Rectal smooth muscle tissue (tissue), 1 donor: ENCODE measurements at regions not wholly inside any gene's neighbourhood (a gene's known extent, or its start where the extent isn't known, plus 50 kb on each side); places are given as distances from the start of the nearest gene placed in this dataset.

Experiments used
- H3K27ac ChIP-seq: one replicate; pipeline ENCODE4 v1.7.0; 2013; ENCODE audit warnings: low read depth, low read length, inconsistent platforms
- H3K27me3 ChIP-seq: one replicate; pipeline ENCODE4 v1.7.0; 2013; ENCODE audit warnings: low read length; ENCODE audit not compliant: control insufficient read depth, insufficient read depth
- H3K36me3 ChIP-seq: one replicate; pipeline ENCODE4 v1.7.0; 2013; ENCODE audit warnings: low read length; ENCODE audit not compliant: control insufficient read depth, insufficient read depth
- H3K4me1 ChIP-seq: one replicate; pipeline ENCODE4 v1.7.0; 2013; ENCODE audit warnings: low read length; ENCODE audit not compliant: control insufficient read depth, insufficient read depth
- H3K4me3 ChIP-seq: one replicate; pipeline ENCODE4 v1.7.0; 2013; ENCODE audit warnings: low read length
- H3K9ac ChIP-seq: one replicate; pipeline ENCODE4 v1.7.0; 2013; ENCODE audit warnings: low read length

DNA sequence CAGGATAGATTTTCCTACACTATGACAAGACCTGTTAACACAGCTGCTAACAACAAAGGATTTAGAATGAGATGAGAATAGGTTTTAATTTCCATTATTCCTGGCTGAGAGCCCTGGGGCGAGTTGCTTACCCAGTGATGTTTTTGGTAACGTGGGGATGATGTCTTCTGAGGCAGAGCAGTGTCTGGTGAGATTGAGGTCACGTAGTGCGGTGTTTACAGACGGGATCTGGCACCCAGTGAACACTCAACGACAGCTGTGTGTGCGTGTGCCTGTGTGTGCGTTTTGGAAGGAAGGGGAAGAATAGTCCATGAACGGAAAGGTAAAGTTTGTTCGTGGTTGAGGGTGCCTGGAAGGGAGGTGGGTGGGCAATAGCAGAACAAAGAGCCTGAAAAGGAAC lies 384.7 kb downstream of the C6orf118 start:
- H3K27ac ChIP-seq, result no peak overlapping the region

GRCh38 chr6:164917211-164917610 lies 392.2 kb downstream of the C6orf118 start:
- H3K9ac ChIP-seq, result no peak overlapping the region
- H3K27me3 ChIP-seq, result no peaks in the 10 kb centered on the region
- H3K4me3 ChIP-seq, result no peak overlapping the region
- H3K4me1 ChIP-seq, result no peaks in the 10 kb centered on the region
- no peaks in the 10 kb centered on the region for H3K36me3 ChIP-seq
- no peak overlapping the region for H3K27ac ChIP-seq

More for the DNA sequence above, 384.7 kb downstream of the C6orf118 start:
- H3K4me1 ChIP-seq, result no peaks in the 10 kb centered on the region
- H3K27me3 ChIP-seq, result no peaks in the 10 kb centered on the region
- H3K9ac ChIP-seq, result no peak overlapping the region
- no peaks in the 10 kb centered on the region for H3K36me3 ChIP-seq
- no peak overlapping the region for H3K4me3 ChIP-seq

DNA sequence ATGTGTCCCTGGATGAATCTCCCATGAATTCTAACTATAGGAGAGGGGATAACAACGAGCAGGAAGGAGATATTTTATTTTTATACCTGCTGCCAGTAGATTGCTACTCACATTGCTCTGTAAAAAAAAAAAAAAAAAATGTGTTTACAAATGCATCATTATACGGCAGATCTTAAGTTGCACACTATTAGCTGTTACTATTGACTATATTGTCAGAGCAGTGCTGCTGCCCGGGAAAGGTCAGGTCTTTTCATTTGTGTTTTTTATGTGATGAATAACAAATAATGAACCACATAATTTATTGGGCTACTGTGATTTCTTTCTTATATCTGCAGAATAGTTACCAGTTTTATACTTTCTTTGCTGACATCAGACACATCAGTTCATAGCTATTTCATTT lies 393.3 kb downstream of the C6orf118 start:
- Histone ChIP-seq H3K27ac (no peak overlapping the region), H3K36me3 (no peaks in the 10 kb centered on the region), H3K4me3 (no peak overlapping the region), H3K4me1 (no peaks in the 10 kb centered on the region), H3K9ac (no peak overlapping the region), H3K27me3 (no peaks in the 10 kb centered on the region)

DNA sequence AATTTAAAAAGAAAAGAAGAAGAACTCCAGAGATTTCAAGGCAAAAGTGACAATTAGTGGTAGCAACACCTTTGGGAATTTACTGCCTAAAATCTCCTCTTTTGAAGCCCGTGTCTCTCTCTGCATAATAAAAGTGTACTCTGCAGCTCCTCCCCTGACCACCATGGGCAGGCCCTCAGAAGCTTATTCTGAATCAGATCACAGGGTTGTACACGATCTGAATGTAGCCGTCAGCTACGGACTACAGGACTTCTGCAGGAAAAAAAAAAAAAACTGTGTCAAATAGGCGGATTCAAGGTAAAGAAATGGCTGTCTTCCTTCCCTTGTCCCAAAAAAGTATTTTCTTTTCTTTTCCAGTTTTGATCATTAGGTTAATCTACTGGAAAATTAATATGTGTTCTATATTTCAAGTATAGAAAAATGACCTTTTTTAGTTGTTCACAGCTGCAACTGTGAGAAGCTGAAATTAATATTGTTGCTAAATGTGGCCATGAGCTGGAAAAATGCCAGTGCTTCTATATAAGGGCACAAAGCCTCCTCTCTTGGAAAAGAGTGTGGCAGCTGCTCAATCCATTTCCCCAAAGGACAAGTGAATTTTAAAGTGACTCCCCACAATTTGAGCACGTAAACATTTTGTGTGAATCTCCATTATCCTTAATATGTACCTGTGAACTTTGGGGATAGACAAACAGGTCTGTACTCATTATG lies 397.4 kb downstream of the C6orf118 start:
- H3K4me3 ChIP-seq, result no peak overlapping the region
- H3K27ac ChIP-seq, result no peak overlapping the region
- no peak overlapping the region for H3K9ac ChIP-seq
- H3K36me3 ChIP-seq, result no peaks in the 10 kb centered on the region
- H3K4me1 ChIP-seq, result no peaks in the 10 kb centered on the region
- no peaks in the 10 kb centered on the region for H3K27me3 ChIP-seq

GRCh38 chr6:164911151-164911550 lies 398.3 kb downstream of the C6orf118 start:
- H3K27ac ChIP-seq, result no peak overlapping the region
- no peak overlapping the region for H3K4me3 ChIP-seq
- H3K9ac ChIP-seq, result no peak overlapping the region
- no peaks in the 10 kb centered on the region for H3K36me3 ChIP-seq
- H3K27me3 ChIP-seq, result no peaks in the 10 kb centered on the region
- no peaks in the 10 kb centered on the region for H3K4me1 ChIP-seq

DNA sequence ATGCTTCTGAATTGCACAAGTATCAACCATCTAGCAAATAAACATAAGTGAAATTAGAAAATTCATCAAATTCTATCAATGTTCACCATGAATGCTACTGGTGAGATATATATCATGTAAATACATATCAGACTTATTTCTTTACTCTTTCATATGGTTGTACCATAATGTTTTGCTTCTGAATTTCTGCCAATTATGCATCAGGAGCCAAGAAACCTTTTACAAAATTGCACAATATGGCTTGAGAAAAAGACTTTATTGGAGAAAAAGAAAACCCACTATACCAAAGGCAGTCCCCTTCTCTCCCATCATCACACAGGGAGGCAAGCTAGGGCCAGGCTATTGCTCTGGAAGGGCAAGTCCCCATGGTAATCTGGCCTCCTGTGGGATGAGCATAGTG lies 402.6 kb downstream of the C6orf118 start:
- no peak overlapping the region for H3K27ac ChIP-seq

DNA sequence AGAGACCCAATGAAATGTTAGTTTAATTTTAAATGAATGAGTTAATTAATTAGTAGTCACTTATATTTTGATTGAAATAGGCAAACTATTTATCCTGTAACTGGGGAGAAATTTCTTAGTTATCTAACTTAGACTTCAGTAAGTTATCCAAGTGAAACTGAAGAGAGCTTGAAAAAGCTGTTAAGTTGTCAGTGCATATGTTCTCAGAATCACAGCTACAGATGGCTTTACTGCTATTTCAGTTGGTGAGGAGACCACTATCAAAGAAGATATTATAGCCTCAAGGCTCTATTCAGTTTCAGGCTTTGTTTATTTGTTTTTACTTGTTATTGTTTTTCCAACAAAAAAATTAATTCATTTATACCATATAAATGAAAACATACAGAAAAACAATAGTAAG lies 404.1 kb downstream of the C6orf118 start:
- Histone ChIP-seq H3K27me3 (no peaks in the 10 kb centered on the region), H3K9ac (no peak overlapping the region), H3K4me1 (no peaks in the 10 kb centered on the region), H3K36me3 (no peaks in the 10 kb centered on the region), H3K4me3 (no peak overlapping the region), H3K27ac (no peak overlapping the region)

More for the DNA sequence above, 402.6 kb downstream of the C6orf118 start:
- Histone ChIP-seq H3K27me3 (no peaks in the 10 kb centered on the region), H3K36me3 (no peaks in the 10 kb centered on the region), H3K4me1 (no peaks in the 10 kb centered on the region), H3K4me3 (no peak overlapping the region), H3K9ac (no peak overlapping the region)

GRCh38 chr6:164898412-164898811 lies 411.0 kb downstream of the C6orf118 start:
- Histone ChIP-seq H3K4me1 (no peaks in the 10 kb centered on the region), H3K9ac (no peak overlapping the region)

GRCh38 chr6:164897523-164898235 lies 411.7 kb downstream of the C6orf118 start:
- H3K9ac ChIP-seq, result no peak overlapping the region
- no peaks in the 10 kb centered on the region for H3K27me3 ChIP-seq
- H3K36me3 ChIP-seq, result no peaks in the 10 kb centered on the region
- H3K4me1 ChIP-seq, result no peaks in the 10 kb centered on the region
- H3K4me3 ChIP-seq, result no peak overlapping the region
- no peak overlapping the region for H3K27ac ChIP-seq

More at GRCh38 chr6:164898412-164898811, 411.0 kb downstream of the C6orf118 start:
- H3K36me3 ChIP-seq, result no peaks in the 10 kb centered on the region
- H3K27ac ChIP-seq, result no peak overlapping the region
- H3K27me3 ChIP-seq, result no peaks in the 10 kb centered on the region
- H3K4me3 ChIP-seq, result no peak overlapping the region

DNA sequence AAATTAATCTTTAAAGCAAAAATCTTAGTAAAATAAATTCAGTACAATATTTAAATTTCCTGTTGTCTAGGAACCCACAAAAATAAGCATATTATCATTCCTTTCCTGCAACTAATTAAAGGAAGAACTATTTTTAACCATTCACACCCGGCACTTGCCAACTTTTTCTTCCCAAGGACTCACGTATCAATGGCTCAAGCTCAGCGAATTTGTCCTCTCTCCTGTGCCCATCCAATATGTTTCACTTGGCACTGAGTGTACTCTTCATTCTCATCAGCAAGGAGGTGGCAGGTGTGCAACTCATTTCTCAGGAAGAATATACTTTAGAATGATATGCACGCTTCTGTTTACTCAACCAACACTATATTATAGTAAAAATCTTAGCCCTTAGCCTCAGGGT lies 419.4 kb downstream of the C6orf118 start:
- H3K9ac ChIP-seq, result no peak overlapping the region
- H3K36me3 ChIP-seq, result no peaks in the 10 kb centered on the region
- no peak overlapping the region for H3K4me3 ChIP-seq
- no peaks in the 10 kb centered on the region for H3K27me3 ChIP-seq
- H3K27ac ChIP-seq, result no peak overlapping the region
- H3K4me1 ChIP-seq, result no peaks in the 10 kb centered on the region

- H3K36me3 ChIP-seq, result no peaks in the 10 kb centered on the region
- H3K27ac ChIP-seq, result no peak overlapping the region
- H3K27me3 ChIP-seq, result no peaks in the 10 kb centered on the region
- H3K9ac ChIP-seq, result no peak overlapping the region
- no peaks in the 10 kb centered on the region for H3K4me1 ChIP-seq
- H3K4me3 ChIP-seq, result no peak overlapping the region
Measured at GRCh38 chr6:164887660-164888059, 421.7 kb downstream of the C6orf118 start.

- Histone ChIP-seq H3K4me1 (no peaks in the 10 kb centered on the region), H3K4me3 (no peak overlapping the region), H3K9ac (no peak overlapping the region), H3K27me3 (no peaks in the 10 kb centered on the region), H3K36me3 (no peaks in the 10 kb centered on the region), H3K27ac (no peak overlapping the region)
Measured at GRCh38 chr6:164882236-164882635, 427.2 kb downstream of the C6orf118 start.

GRCh38 chr6:164871783-164872182 lies 437.6 kb downstream of the C6orf118 start:
- no peaks in the 10 kb centered on the region for H3K27me3 ChIP-seq
- no peaks in the 10 kb centered on the region for H3K36me3 ChIP-seq
- no peak overlapping the region for H3K27ac ChIP-seq
- no peak overlapping the region for H3K9ac ChIP-seq
- no peak overlapping the region for H3K4me3 ChIP-seq
- H3K4me1 ChIP-seq, result no peaks in the 10 kb centered on the region
